ENCODE measurements at regions not wholly inside any gene's neighbourhood (a gene's known extent, or its start where the extent isn't known, plus 50 kb on each side); places are given as distances from the start of the nearest gene placed in this dataset.
A peak's percentile ranks its signal among the peaks of the same experiment; 100 is the strongest.

DNA sequence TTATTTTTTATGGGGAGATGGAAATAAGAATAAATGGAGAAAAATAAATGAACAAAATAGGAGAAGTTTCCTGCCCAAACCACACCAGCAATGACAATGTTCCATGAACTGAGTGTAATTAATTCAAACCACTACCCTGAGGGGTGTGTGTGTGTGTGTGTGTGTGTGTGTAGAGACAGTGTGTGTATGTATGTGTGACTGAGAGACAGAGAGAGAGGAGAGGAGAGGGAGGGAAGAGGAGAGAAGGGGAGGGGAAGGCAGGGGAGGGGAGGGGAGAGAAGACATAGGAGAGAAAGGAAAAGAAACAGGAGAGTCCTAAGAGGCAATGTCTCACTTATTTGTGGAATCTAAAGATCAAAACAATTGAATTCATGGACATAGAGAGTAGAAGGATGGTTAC, 65.0 kb upstream of the POU2AF1 start:
- intact Hi-C loops (cut with DNase I), result no loop called here
- DNase-seq (ENCODE audit: low spot score) (no peak), ATAC-seq (no peak)

DNA sequence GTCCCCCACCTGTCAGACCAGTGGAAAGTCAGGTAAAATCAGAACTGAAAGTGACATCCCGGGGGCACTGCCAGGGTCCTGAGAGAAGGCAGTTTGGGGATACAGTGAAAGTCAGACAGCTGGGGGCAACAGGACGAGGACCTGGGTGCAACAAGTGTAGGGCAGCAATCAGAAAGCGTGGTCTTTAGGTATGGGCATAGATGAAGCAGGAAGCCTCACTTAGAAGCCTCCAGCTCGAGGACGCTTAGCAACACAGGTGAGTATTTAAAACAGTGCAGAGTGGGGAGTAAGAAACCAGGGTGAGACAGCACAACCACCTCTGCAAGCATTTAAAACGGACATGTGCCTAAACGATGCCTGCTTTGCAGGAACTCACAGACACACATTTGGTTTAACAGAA, 64.6 kb upstream of the POU2AF1 start:
- DNase-seq (ENCODE audit: low spot score) (no peak), ATAC-seq (no peak)
- intact Hi-C loops (cut with DNase I), result no loop called here

DNA sequence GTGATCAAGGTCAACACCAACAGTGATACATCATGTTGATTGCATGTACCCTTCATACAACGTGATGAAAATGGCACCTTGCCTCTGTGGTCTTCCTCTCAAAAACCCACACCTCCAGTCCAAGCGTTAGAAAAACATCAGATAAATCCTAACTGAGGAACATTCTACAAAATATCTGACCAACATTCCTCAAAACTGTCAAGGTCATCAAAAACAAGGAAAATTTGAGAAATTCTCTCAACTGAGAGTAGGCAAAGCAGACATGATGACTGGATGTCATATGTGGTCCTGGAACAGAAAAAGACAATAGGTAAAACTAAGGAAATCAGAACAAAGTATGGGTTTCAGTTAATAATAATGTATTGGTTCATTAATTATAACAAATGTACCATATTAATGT, 64.0 kb upstream of the POU2AF1 start:
- intact Hi-C loops (cut with DNase I), result no loop called here
- no peak for DNase-seq (ENCODE audit: low spot score)
- ATAC-seq, result no peak

DNA sequence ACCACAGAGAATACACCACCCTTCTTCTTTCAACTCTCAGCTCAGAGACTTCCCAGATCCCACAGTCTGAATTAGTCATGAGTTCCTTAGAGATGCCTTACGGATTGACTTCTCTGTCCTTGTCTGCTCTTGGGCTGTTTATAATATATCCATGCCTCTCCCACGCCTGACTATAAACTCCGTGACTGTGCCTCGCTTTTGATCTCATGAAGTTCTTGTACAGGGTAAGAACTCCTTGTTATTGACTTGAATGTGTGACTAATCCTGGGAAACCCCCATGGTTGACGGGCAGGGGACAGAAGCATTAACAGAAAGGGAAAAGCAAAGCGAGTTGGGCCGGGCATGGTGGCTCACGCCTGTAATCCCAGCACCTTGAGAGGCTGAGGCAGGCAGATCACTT, 62.4 kb upstream of the POU2AF1 start:
- intact Hi-C loops (cut with DNase I), result no loop called here
- DNase-seq (ENCODE audit: low spot score), result no peak
- ATAC-seq, result no peak

DNA sequence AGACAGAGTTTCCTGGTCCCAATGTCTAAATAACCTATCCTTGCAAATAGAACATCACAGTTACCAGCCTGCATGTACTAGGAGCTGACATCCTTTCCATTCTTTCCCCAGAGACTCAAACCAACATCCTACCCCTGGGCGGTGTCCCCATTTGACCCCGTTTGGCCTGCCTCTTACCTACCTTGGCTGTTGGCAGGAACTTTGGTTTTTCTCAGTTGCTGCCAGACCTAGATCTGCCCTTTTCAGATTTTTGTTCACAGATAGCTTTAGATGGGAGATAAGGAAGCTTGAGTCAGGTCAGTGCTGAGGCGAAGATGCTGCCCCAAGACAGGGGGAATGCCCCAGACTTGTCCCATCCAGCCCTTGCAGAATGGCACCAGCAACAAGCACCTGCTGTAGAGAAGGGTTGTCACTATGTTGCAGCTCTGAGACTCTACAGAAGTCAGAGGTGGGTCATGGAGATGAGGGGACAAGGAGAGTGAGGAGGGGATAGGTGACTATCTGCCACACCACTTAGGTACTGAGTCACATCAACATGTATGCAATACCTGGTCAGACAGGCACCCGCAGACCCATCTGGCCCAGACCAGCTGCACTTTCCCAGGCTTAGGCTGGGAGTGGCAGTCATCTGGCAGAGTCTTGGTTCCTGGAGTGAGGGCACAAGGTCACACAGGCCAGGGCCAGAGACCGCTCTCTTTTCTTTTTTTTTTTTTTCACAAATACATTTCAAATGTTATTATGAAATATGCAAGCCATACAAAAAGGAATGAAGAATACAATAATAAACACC, 61.5 kb upstream of the POU2AF1 start:
- intact Hi-C loops (cut with DNase I), result no loop called here
- DNase-seq (ENCODE audit: low spot score), result no peak
- no peak for ATAC-seq

DNA sequence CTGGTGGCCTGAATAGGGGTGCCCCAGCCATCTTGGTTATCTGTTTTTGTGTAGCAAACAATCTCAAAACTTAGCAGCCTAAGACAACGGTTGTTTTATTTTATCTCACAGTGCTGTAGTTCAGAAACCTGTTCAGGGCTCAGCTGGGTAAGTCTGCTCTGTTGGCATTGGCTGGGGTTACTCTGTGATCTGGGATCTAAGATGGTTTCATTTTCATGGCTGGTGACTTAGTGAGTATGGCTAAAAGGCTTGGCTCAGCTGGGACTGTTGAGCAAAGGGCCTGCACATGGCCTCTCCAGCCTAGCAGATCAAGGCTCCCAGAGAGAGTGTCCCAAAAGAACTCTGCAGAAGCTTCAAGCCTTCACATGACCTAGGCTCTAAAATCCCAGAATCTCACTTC, 60.8 kb upstream of the POU2AF1 start:
- DNase-seq (ENCODE audit: low spot score) (no peak), ATAC-seq (no peak)
- intact Hi-C loops (cut with DNase I), result no loop called here

DNA sequence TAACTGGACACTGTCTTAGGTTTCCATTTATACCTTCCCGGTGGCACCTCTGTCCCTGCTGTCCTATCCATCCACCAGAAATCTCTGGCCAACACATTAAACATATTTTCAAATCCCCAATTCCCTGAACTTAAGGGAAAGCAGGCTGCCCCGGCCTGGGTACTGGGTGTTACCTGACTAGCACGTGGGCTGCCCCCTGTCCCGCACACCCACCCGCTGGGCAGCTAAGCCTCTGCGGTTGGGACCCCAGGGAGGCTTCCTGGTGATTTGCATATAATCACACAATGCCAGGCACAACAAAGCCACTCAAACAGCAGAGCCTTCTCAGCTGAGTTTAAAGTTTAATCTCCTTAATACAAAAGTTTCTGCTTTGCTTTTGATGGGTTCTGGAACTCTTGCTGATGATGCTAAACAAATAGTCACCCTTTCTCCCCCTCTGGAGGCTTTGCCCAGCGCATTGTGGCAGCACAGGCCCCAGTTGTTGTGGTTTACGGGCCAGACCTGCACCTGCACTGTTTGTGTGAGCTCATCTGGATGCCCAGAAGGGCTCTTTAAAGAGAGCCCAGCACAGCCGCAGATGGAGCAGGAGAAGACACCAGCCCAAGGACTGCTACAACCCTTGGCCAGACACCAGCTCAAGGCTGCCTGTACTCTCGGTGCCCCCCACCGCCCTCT, 59.9 kb upstream of the POU2AF1 start:
- intact Hi-C loops (cut with DNase I), result no loop called here
- ATAC-seq (no peak), DNase-seq (ENCODE audit: low spot score) (no peak)

DNA sequence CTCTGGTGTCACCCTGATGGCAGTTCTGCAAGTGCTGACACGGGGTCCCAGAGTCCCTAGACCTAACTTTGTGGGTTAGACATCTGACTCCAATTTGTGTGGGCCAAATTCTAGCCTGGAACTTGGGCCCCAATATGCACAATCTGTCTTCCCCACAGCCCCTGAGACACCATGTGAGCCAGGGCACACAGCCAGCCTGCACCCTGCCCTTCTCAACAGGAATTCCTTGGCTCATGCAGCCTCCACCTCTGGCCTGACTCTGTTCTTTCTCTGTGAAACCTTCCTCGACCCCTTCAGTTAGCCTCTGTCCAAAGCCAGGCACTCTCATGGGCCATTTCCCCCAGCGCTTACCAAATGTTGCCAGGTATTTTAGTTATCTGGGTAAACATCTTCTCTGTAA, 59.1 kb upstream of the POU2AF1 start:
- intact Hi-C loops (cut with DNase I), result no loop called here
- no peak for DNase-seq (ENCODE audit: low spot score)
- peak; percentile 50 for ATAC-seq

DNA sequence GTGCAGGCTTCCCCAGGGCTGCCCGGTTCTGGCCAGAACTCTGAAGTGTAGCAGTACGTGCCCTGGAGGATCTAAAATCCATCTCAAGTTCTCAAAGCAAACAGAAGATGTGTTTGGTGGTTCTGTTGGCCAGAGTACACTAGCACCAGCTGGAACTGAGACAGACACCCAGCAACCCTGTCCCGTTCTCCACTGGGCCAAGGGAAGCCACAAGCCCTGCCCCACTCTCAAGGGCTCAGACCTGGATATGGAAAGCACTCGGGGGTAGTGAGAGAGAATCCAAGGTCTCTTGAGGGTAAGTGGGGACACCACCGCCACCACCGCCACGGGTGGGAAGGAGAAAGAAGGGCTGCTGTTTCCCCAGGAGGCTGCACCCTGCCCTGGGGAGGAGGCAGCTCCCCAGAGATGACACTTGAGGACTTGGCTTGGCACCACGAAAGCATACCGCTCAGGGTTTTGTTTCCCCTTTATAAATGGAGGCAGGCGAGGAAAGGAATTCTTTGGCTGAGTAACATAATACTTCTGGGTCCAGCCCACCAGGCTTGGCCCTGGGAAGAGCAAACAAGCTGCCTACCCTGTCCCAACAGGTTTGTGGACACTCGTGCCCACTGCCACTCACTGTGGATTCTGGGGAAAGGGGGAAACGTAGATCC, 56.1 kb upstream of the POU2AF1 start:
- no peak for ATAC-seq
- intact Hi-C loops (cut with DNase I), result no loop called here
- DNase-seq (ENCODE audit: low spot score), result no peak

DNA sequence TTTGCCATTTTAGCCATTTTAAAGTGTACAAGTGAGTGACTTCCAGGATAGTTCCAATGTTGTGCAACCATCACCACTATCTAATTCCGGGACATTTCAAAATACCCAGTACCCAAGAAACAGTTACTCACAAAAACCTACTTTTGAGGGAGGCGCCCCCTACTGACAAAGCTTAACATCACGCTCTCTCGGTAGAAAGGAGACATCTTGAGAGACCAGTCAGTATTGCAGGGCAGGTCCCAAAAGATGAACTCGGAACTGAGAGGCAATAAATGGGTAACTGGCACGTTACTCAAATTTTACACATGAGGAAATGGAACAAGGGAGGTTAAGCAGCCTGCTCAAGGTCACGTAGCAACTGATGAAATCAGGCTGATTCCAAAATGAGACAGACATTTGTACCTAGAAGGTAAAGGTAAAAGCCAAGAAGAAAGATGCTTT, 50.0 kb upstream of the POU2AF1 start:
- DNase-seq (ENCODE audit: low spot score) (peak; percentile 72), ATAC-seq (peak; percentile 69)
- intact Hi-C loops (cut with DNase I), result loop anchor here (10.0 kb wide), 1 partner anchor 144 kb away; no protein-coding TSS in a partner anchor
